ENCODE measurements at regions not wholly inside any gene's neighbourhood (a gene's known extent, or its start where the extent isn't known, plus 50 kb on each side); places are given as distances from the start of the nearest gene placed in this dataset.

GRCh38 chr5:123671042-123671441 is 159.1 kb downstream of the CSNK1G3 start:
- TF ChIP-seq CTCF (conservative IDR thresholded peaks at IDR 0.05; ENCODE audit: low read length) (peak; percentile 92), EZH2phosphoT487 (IDR thresholded peaks at IDR 0.05; ENCODE audit: borderline replicate concordance, low read depth, low read length) (no peak)
